HEK293T (cell line): ENCODE measurements at regions not wholly inside any gene's neighbourhood (a gene's known extent, or its start where the extent isn't known, plus 50 kb on each side); places are given as distances from the start of the nearest gene placed in this dataset.

Experiments used
- CTCF ChIA-PET: fragments of 350-600 bp; formaldehyde crosslinking; extraction: SDS; loops from one replicate; lab custom pipeline; 2021; ENCODE audit warnings: antibody characterized with exemption, inconsistent platforms; lab: Yijun Ruan, JAX
- POLR2A ChIA-PET: fragments of 350-600 bp; formaldehyde crosslinking; extraction: SDS; loops from one replicate; lab custom pipeline; 2020; ENCODE audit warnings: antibody characterized with exemption, inconsistent platforms; lab: Yijun Ruan, JAX
- DNase-seq: peaks from one replicate; pipeline ENCODE4 v3.0.0; 2012; ENCODE audit warnings: mixed read lengths; ENCODE audit errors: extremely low spot score
- ARNT ChIP-seq: fragments of 450-650 bp; IDR thresholded peaks from 2 replicates; pipeline ENCODE4 v1.6.1; 2017; ENCODE audit warnings: mild to moderate bottlenecking
- BHLHE40 ChIP-seq: fragments of 450-650 bp; IDR thresholded peaks from 2 replicates; pipeline ENCODE4 v1.6.1; 2016; ENCODE audit warnings: mild to moderate bottlenecking, moderate library complexity, borderline replicate concordance
- CTBP1 ChIP-seq: fragments of 450-650 bp; IDR thresholded peaks from 2 replicates; pipeline ENCODE4 v1.6.1; 2016; ENCODE audit warnings: borderline replicate concordance
- ELF4 ChIP-seq: fragments of 450-650 bp; IDR thresholded peaks from 2 replicates; pipeline ENCODE4 v1.6.1; 2017; ENCODE audit warnings: antibody characterized with exemption
- FOXA1 ChIP-seq: fragments of 450-650 bp; IDR thresholded peaks from 2 replicates; pipeline ENCODE4 v1.6.1; 2016; ENCODE audit warnings: mild to moderate bottlenecking
- FOXK2 ChIP-seq: fragments of 450-650 bp; IDR thresholded peaks from 2 replicates; pipeline ENCODE4 v1.6.1; 2016; ENCODE audit warnings: mild to moderate bottlenecking
- FOXM1 ChIP-seq: fragments of 450-650 bp; IDR thresholded peaks from 2 replicates; pipeline ENCODE4 v1.6.1; 2017; ENCODE audit warnings: mild to moderate bottlenecking, borderline replicate concordance
- HDGF ChIP-seq: fragments of 450-650 bp; IDR thresholded peaks from 2 replicates; pipeline ENCODE4 v1.6.1; 2017; ENCODE audit warnings: antibody characterized with exemption, borderline replicate concordance
- L3MBTL2 ChIP-seq: fragments of 450-650 bp; conservative IDR thresholded peaks from 2 replicates; pipeline ENCODE4 v1.6.1; 2016; ENCODE audit warnings: mild to moderate bottlenecking
- LEF1 ChIP-seq: fragments of 450-650 bp; IDR thresholded peaks from 2 replicates; pipeline ENCODE4 v1.6.1; 2017; ENCODE audit warnings: mild to moderate bottlenecking, borderline replicate concordance
- NFRKB ChIP-seq: fragments of 450-650 bp; IDR thresholded peaks from 2 replicates; pipeline ENCODE4 v1.6.1; 2016; ENCODE audit warnings: mild to moderate bottlenecking, moderate library complexity
- SP1 ChIP-seq: fragments of 450-650 bp; IDR thresholded peaks from 2 replicates; pipeline ENCODE4 v1.6.1; 2017
- SUZ12 ChIP-seq: fragments of 450-650 bp; IDR thresholded peaks from 2 replicates; pipeline ENCODE4 v1.6.1; 2016; ENCODE audit warnings: mild to moderate bottlenecking
- TARDBP ChIP-seq: fragments of 450-650 bp; IDR thresholded peaks from 2 replicates; pipeline ENCODE4 v1.6.1; 2016
- ZNF384 ChIP-seq: fragments of 450-650 bp; IDR thresholded peaks from 2 replicates; pipeline ENCODE4 v1.6.1; 2016
- TF ChIP-seq, protein P1 (sequence below): fragments of 450-650 bp; IDR thresholded peaks from 2 replicates; pipeline ENCODE4 v1.6.1; 2016

DNA sequence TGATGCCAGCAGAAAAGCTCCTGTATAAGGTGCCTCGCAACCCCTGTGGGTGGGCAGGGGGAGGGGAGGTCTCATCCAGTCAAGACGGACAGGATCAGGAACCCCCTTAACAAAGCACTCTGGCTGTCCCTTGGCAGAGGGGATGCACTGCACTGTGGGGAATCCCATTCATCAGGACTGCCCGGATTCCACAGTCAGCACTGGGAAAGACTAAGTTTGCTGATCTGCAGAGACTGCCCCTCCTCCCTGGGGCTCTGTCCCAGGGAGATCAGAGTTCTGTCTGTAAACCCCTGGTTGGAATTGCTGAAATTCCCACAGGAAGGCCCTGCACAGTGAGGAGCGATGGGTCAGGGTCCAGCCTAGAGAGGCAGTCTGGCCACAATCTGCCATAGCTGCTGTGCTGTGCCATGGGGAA is 149.5 kb upstream of the RBBP8 start:
- POLR2A ChIA-PET, result no interaction called here
- no peak for DNase-seq
- CTCF ChIA-PET, result interaction anchor here (0.6 kb wide), 1 partner anchor 28 kb away, joined by 3 read pairs; no protein-coding TSS in a partner anchor
- TF ChIP-seq SUZ12 (no peak), FOXK2 (no peak), SP1 (no peak), ELF4 (no peak), HDGF (no peak), ZNF384 (no peak), FOXM1 (no peak), CTBP1 (no peak), NFRKB (no peak), L3MBTL2 (no peak), TARDBP (no peak), ARNT (no peak), BHLHE40 (no peak), LEF1 (no peak), FOXA1 (no peak)
- TF ChIP-seq, protein P1, sequence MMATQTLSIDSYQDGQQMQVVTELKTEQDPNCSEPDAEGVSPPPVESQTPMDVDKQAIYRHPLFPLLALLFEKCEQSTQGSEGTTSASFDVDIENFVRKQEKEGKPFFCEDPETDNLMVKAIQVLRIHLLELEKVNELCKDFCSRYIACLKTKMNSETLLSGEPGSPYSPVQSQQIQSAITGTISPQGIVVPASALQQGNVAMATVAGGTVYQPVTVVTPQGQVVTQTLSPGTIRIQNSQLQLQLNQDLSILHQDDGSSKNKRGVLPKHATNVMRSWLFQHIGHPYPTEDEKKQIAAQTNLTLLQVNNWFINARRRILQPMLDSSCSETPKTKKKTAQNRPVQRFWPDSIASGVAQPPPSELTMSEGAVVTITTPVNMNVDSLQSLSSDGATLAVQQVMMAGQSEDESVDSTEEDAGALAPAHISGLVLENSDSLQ, result no peak

DNA sequence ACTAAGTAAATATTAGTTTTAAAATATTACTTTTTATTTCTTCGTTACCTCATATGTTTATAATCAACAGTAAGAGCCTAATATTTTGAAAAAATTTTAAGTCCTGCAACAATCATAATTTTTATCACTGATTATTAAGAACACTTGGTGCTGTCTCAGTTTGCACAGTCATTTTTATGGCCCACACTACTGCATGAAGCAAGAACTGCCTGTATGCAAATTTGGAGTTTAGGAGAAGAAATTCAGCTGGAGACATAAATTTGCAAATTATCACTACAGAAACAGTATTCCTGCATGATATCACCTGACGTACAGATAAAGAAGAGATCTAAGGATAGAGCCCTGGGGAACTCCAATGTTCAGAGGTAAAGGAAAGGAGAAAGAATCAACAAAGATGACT is 144.1 kb upstream of the RBBP8 start:
- POLR2A ChIA-PET, result no interaction called here
- CTCF ChIA-PET, result interaction anchor here (0.6 kb wide), 1 partner anchor 11 kb away, joined by 3 read pairs; no protein-coding TSS in a partner anchor
- TF ChIP-seq FOXA1, result no peak
- TF ChIP-seq HDGF, result no peak
- TF ChIP-seq ELF4, result no peak
- no peak for DNase-seq

DNA sequence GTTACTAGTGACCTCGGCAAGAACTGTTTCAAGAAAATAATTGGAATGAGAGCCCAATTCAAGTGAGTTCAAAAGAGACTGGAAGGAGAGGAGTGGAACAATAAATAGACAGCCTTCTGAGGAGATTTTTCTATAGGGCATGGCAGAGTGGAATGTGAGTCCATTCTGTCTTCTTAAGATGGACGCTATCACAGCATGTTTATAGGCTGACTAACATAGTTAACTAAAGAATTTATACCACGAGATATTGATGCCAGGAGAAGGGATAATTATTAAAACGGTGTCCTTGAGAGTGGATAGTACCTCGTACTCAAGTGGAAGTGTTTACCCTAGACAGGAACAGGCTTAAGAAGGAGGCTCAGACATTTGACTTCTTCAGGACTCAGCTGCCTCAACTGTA is 143.5 kb upstream of the RBBP8 start:
- CTCF ChIA-PET, result interaction anchor here (0.6 to 1.4 kb wide), 2 partner anchors 9 to 11 kb away, joined by 3 to 5 read pairs; no protein-coding TSS in a partner anchor
- no peak for DNase-seq
- TF ChIP-seq CTBP1, result no peak
- no peak for TF ChIP-seq ZNF384
- TF ChIP-seq LEF1, result no peak
- TF ChIP-seq NFRKB, result no peak
- no peak for TF ChIP-seq FOXM1
- TF ChIP-seq SUZ12, result no peak
- TF ChIP-seq SP1, result no peak
- no peak for TF ChIP-seq ARNT
- TF ChIP-seq, protein P1, result no peak
- no peak for TF ChIP-seq TARDBP
- POLR2A ChIA-PET, result no interaction called here

DNA sequence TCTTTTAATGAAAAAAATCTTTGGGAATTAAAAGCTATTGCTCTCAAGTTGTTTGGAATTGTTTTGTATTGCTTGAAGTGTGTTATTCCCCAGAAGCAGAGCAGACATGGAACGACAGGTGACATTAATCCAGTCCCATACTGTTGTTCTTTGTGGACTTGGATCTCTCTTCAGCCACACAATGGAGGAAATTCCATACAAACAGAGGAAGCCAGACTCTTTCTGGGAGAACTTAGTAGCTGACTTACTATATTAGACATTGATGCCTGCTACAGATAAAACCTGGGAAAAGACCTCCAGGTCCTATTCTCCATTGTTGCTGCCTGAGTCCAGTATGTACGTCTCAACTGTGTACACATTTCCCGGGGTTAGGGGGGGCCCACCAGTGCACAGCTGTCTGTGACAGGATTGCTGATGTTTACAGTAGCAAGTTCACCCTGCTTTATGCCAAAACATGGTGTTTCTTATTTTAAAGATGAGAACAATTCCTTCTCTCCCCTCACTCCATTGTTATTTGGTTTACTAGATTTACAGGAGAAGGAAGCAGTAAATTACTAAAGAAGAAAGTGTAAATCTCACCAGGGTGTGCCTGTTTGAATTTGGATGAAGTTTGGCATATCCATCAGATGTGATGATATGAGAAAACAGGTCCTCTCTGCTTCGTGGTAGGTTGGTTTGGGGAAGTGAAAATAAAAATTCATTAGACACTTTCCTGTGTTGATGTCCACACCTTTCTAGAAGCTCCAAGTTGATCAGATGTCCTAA is 142.4 kb upstream of the RBBP8 start:
- TF ChIP-seq L3MBTL2 (no peak), FOXK2 (no peak), LEF1 (no peak), NFRKB (no peak), TARDBP (no peak), ZNF384 (no peak), FOXA1 (no peak), FOXM1 (no peak), SUZ12 (no peak), HDGF (no peak), ELF4 (no peak), BHLHE40 (no peak)
- DNase-seq, result no peak
- CTCF ChIA-PET, result interaction anchor here (1.4 kb wide), 2 partner anchors 8 to 10 kb away, joined by 3 to 5 read pairs; no protein-coding TSS in a partner anchor
- POLR2A ChIA-PET, result no interaction called here

DNA sequence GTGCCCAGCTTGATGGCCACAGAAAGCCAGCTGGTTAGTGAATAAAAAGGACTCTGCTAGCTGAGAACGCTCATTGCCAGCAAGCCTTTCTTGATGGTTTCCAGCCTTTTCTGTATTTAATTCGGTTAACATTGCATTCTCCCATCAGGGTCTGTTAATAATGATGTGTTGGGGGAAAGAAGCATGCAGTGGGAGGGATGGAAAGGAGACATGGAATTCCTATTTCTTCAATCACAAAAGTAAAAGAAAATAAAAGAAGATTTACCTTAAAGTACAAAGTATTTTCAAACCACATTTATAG is 141.9 kb upstream of the RBBP8 start:
- DNase-seq, result no peak
- TF ChIP-seq ZNF384 (no peak), L3MBTL2 (no peak), NFRKB (no peak), ARNT (no peak), FOXA1 (no peak), TARDBP (no peak), LEF1 (no peak), FOXK2 (no peak), ELF4 (no peak), BHLHE40 (no peak), SUZ12 (no peak)
- CTCF ChIA-PET, result interaction anchor here (1.4 kb wide), 1 partner anchor 10 kb away, joined by 3 read pairs; no protein-coding TSS in a partner anchor
- POLR2A ChIA-PET, result no interaction called here

DNA sequence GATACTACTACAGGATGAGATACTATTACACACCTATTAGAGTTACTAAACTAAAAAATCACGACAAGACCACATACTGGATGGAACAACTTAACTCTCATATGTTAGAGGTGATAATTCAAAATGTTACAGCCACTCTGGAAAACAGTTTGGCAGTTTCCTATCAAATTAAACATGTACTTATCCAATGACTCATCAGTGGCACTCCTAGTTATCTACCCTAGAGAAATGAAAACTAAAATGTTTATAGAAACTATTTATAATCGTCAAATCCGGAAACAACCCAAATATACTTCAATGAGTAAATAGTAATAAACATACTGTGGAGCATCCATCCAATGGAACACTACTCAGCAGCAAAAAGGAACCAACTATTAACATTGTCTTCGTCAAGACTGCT is 137.0 kb upstream of the RBBP8 start:
- ChIA-PET POLR2A (no interaction called here), CTCF (no interaction called here)
- TF ChIP-seq CTBP1, result no peak
- TF ChIP-seq FOXK2, result no peak
- TF ChIP-seq ARNT, result no peak
- TF ChIP-seq L3MBTL2, result no peak
- TF ChIP-seq LEF1, result no peak
- no peak for TF ChIP-seq SUZ12
- TF ChIP-seq NFRKB, result no peak
- no peak for TF ChIP-seq SP1
- TF ChIP-seq FOXA1, result no peak
- no peak for TF ChIP-seq ELF4
- no peak for TF ChIP-seq ZNF384
- no peak for TF ChIP-seq FOXM1
- no peak for TF ChIP-seq BHLHE40
- no peak for DNase-seq
